Hematopoietic multipotent progenitor cell treated with erythropoietin and hydrocortisone succinate and interleukin-3 and kit ligand, for 6 days (in vitro differentiated cells): ENCODE measurements at regions not wholly inside any gene's neighbourhood (a gene's known extent, or its start where the extent isn't known, plus 50 kb on each side); places are given as distances from the start of the nearest gene placed in this dataset.

Experiments used
- DNase-seq: peaks from one replicate; pipeline ENCODE4 v3.0.0-alpha.2; 2015

DNA sequence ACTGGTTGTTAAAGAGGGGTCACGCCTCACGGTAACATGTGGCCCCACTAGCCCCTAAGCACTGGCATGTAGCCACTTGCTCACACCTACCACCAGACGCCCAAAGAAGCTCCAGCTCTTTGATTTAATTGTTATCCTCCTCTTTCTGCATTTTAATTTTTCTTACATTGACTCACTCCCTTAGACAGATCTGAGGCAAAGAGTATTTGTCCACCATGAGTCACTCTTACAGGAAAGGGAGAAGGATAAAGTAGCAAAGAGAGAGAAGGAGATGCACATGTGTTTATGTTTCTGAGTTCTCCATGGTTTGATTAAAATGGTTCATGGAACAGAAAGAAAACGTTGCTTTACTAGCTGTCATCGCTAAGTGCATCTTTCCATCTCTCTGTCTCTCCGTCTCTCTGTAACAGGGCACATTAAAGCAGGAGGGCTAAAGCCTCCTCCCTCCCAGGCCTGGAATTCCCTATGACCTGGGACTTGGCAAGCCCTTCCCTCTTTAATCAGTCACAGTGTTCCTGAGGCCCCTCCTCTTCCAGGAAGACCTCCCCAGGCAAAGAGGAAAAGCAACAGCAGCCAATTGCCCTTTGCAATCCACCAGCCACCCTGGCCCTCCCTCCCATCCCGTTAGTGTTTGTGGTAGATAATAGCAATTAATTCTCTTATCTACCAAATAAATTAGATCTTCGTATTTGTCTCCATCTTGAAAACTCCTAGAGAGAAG is 112.8 kb upstream of the TSHZ2 start:
- DNase-seq: no peak

DNA sequence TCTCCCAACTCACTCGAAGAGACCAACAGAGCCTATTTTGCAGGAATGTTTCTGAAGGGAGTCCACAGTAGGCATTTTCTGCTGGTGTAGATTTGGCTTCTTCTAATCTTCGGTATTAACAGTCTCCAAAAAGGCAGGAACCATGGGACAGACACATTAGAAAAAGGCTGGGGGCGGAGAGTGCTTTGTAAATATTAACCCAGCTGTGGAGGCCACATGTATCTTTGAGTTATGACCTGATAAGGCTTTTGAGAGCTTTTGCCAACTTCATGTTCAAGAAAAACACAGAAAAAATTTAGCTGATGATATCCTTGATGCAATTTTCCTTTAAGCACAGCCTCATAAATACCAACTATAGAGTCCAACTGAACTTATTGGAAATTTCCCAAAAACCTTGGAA is 119.4 kb upstream of the TSHZ2 start:
- DNase-seq: no peak

DNA sequence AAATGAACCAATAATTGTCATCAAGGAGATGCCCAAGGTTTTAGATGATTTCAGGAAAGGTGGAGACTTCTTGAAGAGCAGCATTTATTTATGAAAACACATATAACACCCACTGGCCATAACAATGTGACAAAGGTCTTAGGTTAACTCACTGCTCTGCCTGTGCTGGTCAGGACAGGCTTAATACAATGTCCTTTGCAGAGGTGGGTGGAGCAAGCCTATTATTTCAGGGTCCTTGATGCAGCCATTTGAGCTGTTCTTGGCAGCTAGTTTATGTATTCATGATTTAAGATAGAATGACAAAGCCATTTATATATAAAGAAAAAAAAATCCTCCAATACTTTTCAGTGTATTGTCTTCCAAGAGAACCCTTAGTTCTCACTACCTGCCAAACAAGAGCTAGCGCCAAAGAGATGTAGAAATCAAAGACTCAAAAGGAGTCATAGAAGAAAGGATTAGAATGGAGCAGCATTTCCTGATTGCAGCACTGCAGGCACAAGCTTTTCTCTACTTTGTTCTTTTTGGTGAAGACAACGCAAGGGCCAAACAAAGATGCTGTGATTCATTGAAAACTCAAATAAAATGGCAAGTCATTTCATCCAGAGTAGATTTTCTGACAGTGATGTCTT is 124.3 kb upstream of the TSHZ2 start:
- DNase-seq: no peak

GRCh38 chr20:52847029-52847660 is 125.0 kb upstream of the TSHZ2 start:
- no peak for DNase-seq

GRCh38 chr20:52845044-52845443 is 127.1 kb upstream of the TSHZ2 start:
- no peak for DNase-seq

DNA sequence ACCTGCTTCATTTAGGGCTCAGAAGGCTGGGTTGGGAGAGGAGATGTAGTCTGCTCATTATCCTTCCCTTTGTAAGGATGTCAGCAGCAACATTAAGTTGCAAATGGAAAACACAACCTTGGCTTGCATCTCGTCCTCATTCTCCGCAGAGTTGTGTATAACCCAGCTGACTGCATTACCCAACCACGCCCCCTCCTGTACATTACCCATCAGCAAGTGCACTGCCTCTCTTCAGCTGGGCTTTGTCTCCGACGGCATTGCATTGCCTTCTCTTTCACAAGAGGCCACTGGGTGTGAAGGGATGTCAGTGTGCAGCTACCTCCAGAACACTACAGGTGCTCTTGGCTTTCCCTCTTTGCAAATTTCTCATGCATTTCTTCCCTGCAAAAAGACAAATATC is 128.7 kb upstream of the TSHZ2 start:
- no peak for DNase-seq

DNA sequence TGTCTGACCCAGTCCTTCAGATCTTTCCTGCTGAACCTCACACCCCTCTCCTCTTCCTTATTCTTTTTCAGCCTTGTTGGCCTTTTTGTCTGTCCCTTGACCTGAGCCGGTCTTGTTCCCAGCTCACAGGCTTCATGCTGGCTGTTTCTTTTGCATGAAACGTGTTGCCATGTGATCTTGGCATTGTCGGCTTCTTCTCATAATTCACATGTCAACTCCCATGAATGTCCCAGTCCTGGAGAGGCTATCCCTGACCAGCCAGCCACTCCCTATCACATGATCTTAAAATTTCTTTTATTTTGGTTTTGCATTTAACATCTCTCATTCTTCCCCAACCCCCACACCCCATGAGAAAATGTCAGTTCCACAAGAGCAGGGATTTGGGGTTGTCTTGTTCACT is 131.2 kb upstream of the TSHZ2 start:
- no peak for DNase-seq

GRCh38 chr20:52840041-52840440 is 132.1 kb upstream of the TSHZ2 start:
- no peak for DNase-seq

- DNase-seq: no peak
Measured at GRCh38 chr20:52838510-52839241, 133.5 kb upstream of the TSHZ2 start.

GRCh38 chr20:52837378-52837777 is 134.8 kb upstream of the TSHZ2 start:
- no peak for DNase-seq

DNA sequence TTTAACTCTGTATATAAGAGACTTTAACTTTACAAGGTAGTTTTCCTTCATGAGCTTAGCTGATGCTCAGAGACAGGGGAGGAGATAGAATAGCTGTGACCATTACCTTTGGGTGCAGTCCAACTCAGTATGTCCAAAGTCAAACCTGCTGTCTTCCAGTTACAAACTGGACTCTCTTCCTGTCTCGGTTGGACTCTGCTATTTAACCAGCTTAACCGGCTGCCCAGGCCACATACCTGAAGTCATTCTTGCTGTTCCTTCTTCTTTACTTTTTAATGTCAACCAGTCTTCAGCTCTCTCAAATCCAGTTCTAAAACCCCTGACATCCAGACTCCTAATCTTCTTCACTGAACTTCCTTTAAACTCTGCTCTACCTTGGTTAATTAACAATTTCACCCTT is 138.3 kb upstream of the TSHZ2 start:
- no peak for DNase-seq

DNA sequence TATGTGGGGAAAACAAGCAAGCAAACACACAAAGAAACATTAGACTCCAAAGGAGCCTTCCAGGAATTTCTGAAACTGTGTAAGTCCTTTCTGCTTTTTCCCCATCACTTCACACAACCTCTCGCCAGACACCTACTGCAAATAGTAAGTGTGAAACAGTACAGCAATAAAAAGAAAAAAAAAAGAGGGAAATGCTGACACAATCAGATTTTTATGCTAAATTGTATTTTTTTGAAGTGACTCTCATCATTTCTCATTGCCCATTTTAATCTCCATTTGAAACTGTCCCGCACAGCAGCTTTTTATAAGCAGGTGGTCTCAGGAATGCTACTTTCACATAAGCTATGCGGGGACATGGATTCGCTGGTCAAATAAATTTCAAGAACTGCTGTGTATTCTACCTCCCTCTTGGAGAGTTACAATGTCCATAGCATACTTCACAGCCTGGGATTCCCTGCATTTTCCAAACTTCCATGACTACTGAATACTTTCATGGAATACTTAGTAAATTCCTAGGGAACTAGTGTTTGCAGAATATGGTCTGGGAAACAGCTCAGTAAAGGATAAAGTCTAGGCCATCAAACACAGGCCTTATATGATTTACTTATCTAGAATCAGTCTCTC is 139.9 kb upstream of the TSHZ2 start:
- no peak for DNase-seq

DNA sequence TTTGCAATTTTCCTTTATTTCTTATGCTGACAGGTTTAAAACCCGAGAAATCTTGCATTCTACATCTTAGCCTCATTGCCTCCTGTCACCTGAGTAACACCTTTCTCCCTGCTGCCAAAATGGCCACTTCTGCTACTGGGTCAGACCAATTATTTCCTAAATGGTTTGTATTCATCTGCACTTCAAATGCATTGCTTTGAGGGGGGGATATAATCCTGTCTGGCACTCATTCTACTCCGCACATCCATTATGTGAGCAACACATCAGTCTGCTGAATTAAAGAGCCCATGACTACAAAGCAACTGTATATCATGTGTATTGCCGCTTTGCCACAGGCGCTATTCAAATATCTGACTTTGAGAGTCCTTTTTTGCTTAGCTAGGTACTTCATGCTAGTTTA is 141.6 kb upstream of the TSHZ2 start:
- no peak for DNase-seq

DNA sequence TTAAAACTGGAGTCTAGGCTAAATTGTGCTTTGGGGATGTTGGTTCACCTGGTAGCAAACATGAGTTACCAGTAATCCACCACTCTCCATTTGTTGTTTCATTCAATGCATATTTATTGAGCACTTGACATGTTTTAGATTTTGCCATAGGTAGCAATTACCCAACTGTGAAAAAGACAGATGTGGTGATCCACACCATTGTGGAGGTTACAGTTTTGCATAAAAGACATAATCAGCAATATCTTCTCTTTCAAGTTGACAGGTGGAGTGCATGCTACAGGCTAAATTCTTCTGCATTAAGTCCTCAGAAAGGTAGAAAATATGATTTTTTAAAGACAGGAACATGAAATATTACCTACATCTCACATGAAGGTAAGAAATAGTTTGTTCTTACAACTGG is 143.0 kb upstream of the TSHZ2 start:
- DNase-seq: no peak

- no peak for DNase-seq
Measured at GRCh38 chr20:52828199-52828598, 144.0 kb upstream of the TSHZ2 start.

DNA sequence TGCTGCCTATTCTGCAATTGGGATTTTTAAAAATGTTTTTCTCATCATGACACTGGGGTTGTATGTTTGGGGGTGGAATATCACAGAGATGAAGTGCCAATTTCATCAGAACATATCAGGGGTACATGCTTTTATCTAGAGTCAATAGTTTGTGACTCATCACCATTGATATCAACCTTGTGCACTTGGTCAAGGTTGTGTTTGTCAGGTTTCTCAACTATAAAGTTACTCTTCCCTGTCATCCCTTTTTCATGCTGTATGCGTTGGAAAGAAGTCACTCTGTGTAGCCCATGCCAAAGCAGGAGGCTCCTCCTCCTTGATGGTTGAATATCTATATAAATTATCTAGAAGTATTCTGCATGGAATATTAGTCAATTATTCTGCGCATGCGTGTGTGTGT is 145.4 kb upstream of the TSHZ2 start:
- no peak for DNase-seq

- no peak for DNase-seq
Measured at GRCh38 chr20:52826321-52826720, 145.8 kb upstream of the TSHZ2 start.

DNA sequence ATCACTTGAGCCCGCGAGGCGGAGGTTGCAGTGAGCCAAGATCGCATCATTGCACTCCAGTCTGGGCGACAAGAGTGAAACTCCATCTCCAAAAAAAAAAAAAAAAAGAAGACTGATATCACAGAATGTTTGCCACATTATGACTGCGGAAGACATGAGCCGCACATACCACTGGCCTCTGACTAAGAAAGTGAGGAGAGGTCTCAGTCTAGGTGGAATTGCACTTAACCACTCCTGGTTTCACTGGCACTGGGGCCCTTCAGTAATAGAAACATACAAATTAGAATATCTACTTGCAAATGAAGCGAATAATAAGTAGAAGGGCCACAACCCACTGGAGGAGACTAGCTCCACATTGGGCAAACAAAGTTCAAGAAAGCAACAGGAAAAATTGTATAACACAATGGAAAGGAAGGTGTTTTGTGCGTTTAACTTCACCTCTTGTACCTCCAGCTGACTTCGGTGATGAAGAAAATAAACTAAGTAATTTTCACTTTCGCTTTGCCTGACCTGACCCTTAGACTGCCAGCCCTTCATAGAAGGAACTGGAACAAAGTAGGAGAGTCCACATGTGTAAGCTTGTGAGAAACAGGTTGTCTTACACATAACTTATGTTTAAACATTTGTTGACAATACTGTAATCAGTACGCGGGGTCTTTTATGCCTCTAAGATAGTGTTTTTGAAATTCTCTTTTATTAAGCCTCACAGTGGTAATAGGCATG is 147.5 kb upstream of the TSHZ2 start:
- no peak for DNase-seq

GRCh38 chr20:52823303-52823702 is 148.9 kb upstream of the TSHZ2 start:
- no peak for DNase-seq

DNA sequence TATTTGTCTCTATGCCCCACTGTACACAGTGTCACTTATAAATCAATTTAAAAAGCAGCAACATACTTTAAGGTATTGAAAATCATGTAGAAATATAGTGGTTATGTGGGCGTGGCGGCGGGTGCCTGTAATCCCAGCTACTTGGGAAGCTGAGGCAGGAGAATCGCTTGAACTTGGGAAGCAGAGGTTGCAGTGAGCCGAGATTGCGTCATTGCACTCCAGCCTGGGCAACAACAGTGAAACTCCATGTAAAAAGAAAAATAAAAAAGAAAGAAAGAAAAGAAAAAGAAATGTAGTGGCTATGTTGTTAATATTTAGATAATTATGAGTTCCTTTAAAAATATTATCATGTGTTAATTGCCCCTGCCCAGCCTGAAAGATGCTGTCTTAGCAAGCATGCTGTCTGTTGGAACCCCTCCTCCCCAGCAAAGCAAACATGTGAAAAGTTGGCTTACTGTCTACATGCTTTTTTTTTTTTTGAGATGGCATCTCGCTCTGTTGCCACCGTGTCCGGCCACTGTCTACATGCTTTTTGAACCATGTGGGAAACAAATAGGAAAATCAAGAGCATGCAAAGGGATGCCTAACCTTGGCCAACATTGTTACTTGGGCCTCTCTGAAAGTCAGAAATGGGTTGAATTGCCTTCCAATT is 151.4 kb upstream of the TSHZ2 start:
- no peak for DNase-seq

DNA sequence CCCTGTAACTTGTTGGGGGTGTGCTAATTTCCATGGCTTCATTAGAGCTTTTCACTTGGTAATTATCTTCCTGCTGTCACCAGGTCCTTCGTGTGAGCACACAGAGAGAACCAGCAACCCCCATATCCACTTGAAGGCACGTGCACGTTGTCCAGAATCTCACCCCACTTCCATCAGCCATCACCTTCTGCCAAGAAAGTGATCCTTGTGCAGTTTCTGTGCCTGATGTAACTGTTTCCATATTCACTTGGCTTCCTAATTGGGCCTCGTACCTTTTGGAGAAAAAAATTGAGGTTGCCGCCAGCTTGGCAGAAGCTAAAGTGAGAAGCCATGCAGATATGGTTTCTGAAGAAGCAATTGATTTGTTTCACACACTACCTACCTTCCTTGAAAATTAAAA is 153.7 kb upstream of the TSHZ2 start:
- DNase-seq: no peak

DNA sequence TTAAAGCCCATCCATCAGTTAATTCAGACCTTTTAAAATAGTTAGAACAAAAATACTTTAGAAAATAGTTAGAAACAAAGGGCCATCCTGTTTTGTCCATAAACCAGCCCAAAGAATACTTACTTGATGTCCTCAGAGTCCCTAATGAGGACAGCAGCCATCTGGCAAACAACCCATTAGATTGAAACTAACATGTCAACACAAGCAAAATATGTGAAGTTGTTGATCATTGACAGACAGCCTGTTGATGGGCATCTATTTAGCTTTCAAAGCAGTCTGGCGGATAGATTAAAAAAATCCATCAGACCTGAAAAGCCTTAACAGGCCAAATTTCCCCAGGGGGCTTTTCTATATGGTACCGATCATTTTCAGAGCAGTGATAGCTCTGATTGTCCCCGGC is 154.2 kb upstream of the TSHZ2 start:
- no peak for DNase-seq
